K562 (cell line): ENCODE measurements at regions not wholly inside any gene's neighbourhood (a gene's known extent, or its start where the extent isn't known, plus 50 kb on each side); places are given as distances from the start of the nearest gene placed in this dataset.

Source experiments
- ATAC-seq: fragments of 200-7000 bp; cut with Tn5 transposase; 3 replicates; pipeline ENCODE4 v1.9.1; 2020; ENCODE audit warnings: moderate library complexity
- BruUV-seq: library from RNA; stranded (reverse); fragments of 400-500 nt; replicated peaks from 2 replicates; lab custom pipeline; 2021; lab: Mats Ljungman, UMichigan
- CTCF ChIA-PET: fragments of 300-600 bp; formaldehyde crosslinking; extraction: SDS; loops from one replicate; lab custom pipeline; 2021; ENCODE audit warnings: low intra/inter-chr PET ratio; lab: Yijun Ruan, JAX
- POLR2A ChIA-PET: fragments of 300-600, 350-650 bp; sonication (Branson Sonifier 250); formaldehyde crosslinking; extraction: SDS; loops from one replicate; lab custom pipeline; 2021; ENCODE audit warnings: antibody characterized with exemption, inconsistent platforms; lab: Yijun Ruan, JAX
- DNase-seq, 4 experiments: peaks; one replicate each; pipeline versions ENCODE4 v3.0.0 to v3.0.0-alpha.2; 2011 to 2018; ENCODE audit warnings: low spot score in 3 of 4, mixed read lengths in 3 of 4; ENCODE audit errors: extremely low read depth in 1 of 4
- FAIRE-seq: peaks from 2 replicates; lab custom pipeline; 2011; peaks lifted over from hg19 to GRCh38; lab: Jason Lieb, UNC
- H2AFZ ChIP-seq: 2 replicates; pipeline ENCODE4 v1.6.0; 2011; ENCODE audit warnings: low read depth, low read length, control low read depth, inconsistent platforms
- H3K27ac ChIP-seq: fragments of 200-600 bp; 3 replicates; pipeline ENCODE4 v1.8.0; 2011; ENCODE audit warnings: low read depth, mild to moderate bottlenecking, control low read depth, inconsistent platforms, low read length, moderate library complexity, mixed read lengths; ENCODE audit errors: extremely low read depth
- H3K27me3 ChIP-seq, 2 experiments: fragments of 300-600 bp in 1 of 2; 2 replicates in 1 of 2; 3 replicates in 1 of 2; pipeline versions ENCODE4 v1.6.0 to v1.8.0; 2011; ENCODE audit warnings: inconsistent platforms in 2 of 2, low read length in 2 of 2, mild to moderate bottlenecking in 1 of 2, mixed read lengths in 1 of 2, moderate library complexity in 1 of 2; ENCODE audit not compliant: control insufficient read depth in 2 of 2, insufficient read depth in 2 of 2
- H3K36me3 ChIP-seq: fragments of 300-600 bp; 3 replicates; pipeline ENCODE4 v1.8.0; 2011; ENCODE audit warnings: mild to moderate bottlenecking, low read length, inconsistent platforms; ENCODE audit not compliant: control insufficient read depth, insufficient read depth
- H3K4me1 ChIP-seq, 2 experiments: fragments of 200-600 bp in 1 of 2; replicated peaks in 1 of 2; 2 replicates in 1 of 2; 3 replicates in 1 of 2; pipeline versions ENCODE4 v1.5.1 to v1.8.0; 2011; ENCODE audit warnings: inconsistent platforms in 2 of 2, low read length in 2 of 2, mild to moderate bottlenecking in 1 of 2, mixed read lengths in 1 of 2, moderate library complexity in 1 of 2; ENCODE audit not compliant: control insufficient read depth in 2 of 2, insufficient read depth in 2 of 2
- H3K4me2 ChIP-seq: 2 replicates; pipeline ENCODE4 v1.6.1; 2011; ENCODE audit warnings: low read length, control low read depth, inconsistent platforms, mixed read lengths; ENCODE audit not compliant: insufficient read depth
- H3K4me3 ChIP-seq: fragments of 200-600 bp; sonication (generic), shearing (Covaris generic); 2 replicates; pipeline ENCODE4 v1.5.1; 2016; ENCODE audit warnings: control low read depth, inconsistent platforms
- H3K79me2 ChIP-seq: fragments of 200-600 bp; 3 replicates; pipeline ENCODE4 v1.8.0; 2011; ENCODE audit warnings: low read length, inconsistent platforms; ENCODE audit not compliant: control insufficient read depth, insufficient read depth
- H3K9ac ChIP-seq, 2 experiments: 2 replicates each; pipeline versions ENCODE4 v1.6.0 to v1.6.1; 2011; ENCODE audit warnings: low read depth in 2 of 2, low read length in 2 of 2, control low read depth in 1 of 2, inconsistent platforms in 1 of 2, mild to moderate bottlenecking in 1 of 2, mixed read lengths in 1 of 2; ENCODE audit not compliant: insufficient read depth in 1 of 2
- H3K9me1 ChIP-seq: one replicate; pipeline ENCODE4 v1.6.0; 2011; ENCODE audit warnings: inconsistent platforms, mild to moderate bottlenecking, low read length, moderate library complexity; ENCODE audit not compliant: control insufficient read depth, insufficient read depth
- H3K9me3 ChIP-seq: replicated peaks from 2 replicates; pipeline ENCODE4 v1.5.1; 2011; ENCODE audit warnings: low read depth, low read length, inconsistent platforms; ENCODE audit not compliant: control insufficient read depth, insufficient read depth
- H4K20me1 ChIP-seq: replicated peaks from 2 replicates; pipeline ENCODE4 v1.6.1; 2011; ENCODE audit warnings: low read length, inconsistent platforms, mixed read lengths; ENCODE audit not compliant: control insufficient read depth, insufficient read depth
- DNMT1 ChIP-seq: fragments of 450-650 bp; IDR thresholded peaks from 2 replicates; pipeline ENCODE4 v1.6.1; 2016; ENCODE audit warnings: antibody characterized with exemption, mild to moderate bottlenecking
- FOXO4 ChIP-seq: fragments of 450-650 bp; formaldehyde crosslinking; IDR thresholded peaks from 2 replicates; pipeline ENCODE4 v1.4.0; 2020; ENCODE audit warnings: mild to moderate bottlenecking, moderate library complexity
- NFXL1 ChIP-seq: fragments of 450-650 bp; formaldehyde crosslinking; IDR thresholded peaks from 2 replicates; pipeline ENCODE4 v1.4.0; 2021; ENCODE audit warnings: mild to moderate bottlenecking
- NR0B1 ChIP-seq: fragments of 450-650 bp; IDR thresholded peaks from one replicate; pipeline ENCODE4 v1.6.1; 2018; ENCODE audit warnings: mild to moderate bottlenecking, moderate library complexity; ENCODE audit not compliant: partially characterized antibody
- RHOXF2B ChIP-seq: fragments of 250-450 bp; sonication (Bioruptor Pico); conservative IDR thresholded peaks from 2 replicates; pipeline ENCODE4 v1.5.1; 2021
- TGIF2 ChIP-seq: sonication (generic); formaldehyde crosslinking; IDR thresholded peaks from 2 replicates; pipeline ENCODE4 v1.8.1; 2022; ENCODE audit warnings: mild to moderate bottlenecking, missing genetic modification reagents, moderate library complexity
- WHSC1 ChIP-seq: IDR thresholded peaks from one replicate; pipeline ENCODE4 v1.6.1; 2012; ENCODE audit warnings: low read length, control low read depth, inconsistent platforms
- ZNF668 ChIP-seq: fragments of 250-450 bp; sonication (Bioruptor Pico); IDR thresholded peaks from 2 replicates; pipeline ENCODE4 v1.8.0; 2022; ENCODE audit warnings: mild to moderate bottlenecking, inconsistent platforms
- WGBS: fragments of 100-300 bp; shearing (Covaris generic); methylation state at CpG from one replicate; pipeline ENCODE4 v1.1.6; 2016; ENCODE audit warnings: low coverage, mixed read lengths; ENCODE audit not compliant: insufficient coverage; ENCODE audit errors: missing lambda C conversion rate; 5-methylcytosine and 5-hydroxymethylcytosine counted together
- in situ Hi-C: fragments of 300-500 bp; cut with MboI; formaldehyde crosslinking; loops from 4 replicates; pipeline ENCODE4 v1.15.0; 2018; ENCODE audit warnings: inconsistent platforms, mixed read lengths
- intact Hi-C: fragments of 100-400 bp; cut with micrococcal nuclease; formaldehyde crosslinking; loops from 2 replicates; pipeline ENCODE4 v1.14.2; 2022
- TF ChIP-seq, protein P1 (sequence below): sonication (generic); formaldehyde crosslinking; IDR thresholded peaks from 2 replicates; pipeline ENCODE4 v1.8.0; 2022; ENCODE audit warnings: missing genetic modification reagents, mild to moderate bottlenecking, borderline replicate concordance
- TF ChIP-seq, protein P2 (sequence below), 2 experiments: IDR thresholded peaks in 1 of 2; conservative IDR thresholded peaks in 1 of 2; 2 replicates each; pipeline ENCODE4 v1.6.1; 2016; ENCODE audit warnings: low read depth in 2 of 2, mild to moderate bottlenecking in 1 of 2, missing compliant biosample characterization in 1 of 2, missing genetic modification characterization in 1 of 2, moderate library complexity in 1 of 2
- TF ChIP-seq, protein P3 (sequence below), 2 experiments: fragments of 450-650 bp; conservative IDR thresholded peaks; 2 replicates each; pipeline ENCODE4 v1.6.1; 2017; ENCODE audit warnings: mild to moderate bottlenecking in 2 of 2, moderate library complexity in 2 of 2

- Histone ChIP-seq H3K79me2 (no peaks in the 10 kb centered on the region), H3K36me3 (no peaks in the 10 kb centered on the region), H3K4me1 (no peaks in the 10 kb centered on the region), H3K27me3 (no peaks in the 10 kb centered on the region), H3K9me1 (no peaks in the 10 kb centered on the region), H3K4me2 (no peak overlapping the region), H3K9me3 (no peaks in the 10 kb centered on the region), H2AFZ (no peak overlapping the region), H3K4me3 (no peak overlapping the region), H3K27ac (no peak overlapping the region), H3K9ac (no peak overlapping the region), H4K20me1 (no peaks in the 10 kb centered on the region)
- 22% methylated on average over 6 of the region's 10 CpGs for WGBS
- ATAC-seq (no peak), DNase-seq (no peak), FAIRE-seq (no peak)
- intact Hi-C loops, result no loop called here
- ChIA-PET POLR2A (no interaction called here), CTCF (no interaction called here)
- no TSS peak for BruUV-seq
- in situ Hi-C loops, result no loop called here
- TF ChIP-seq TGIF2 (CRISPR knock-in tag) (no peak), ZNF668 (no peak), FOXO4 (CRISPR knock-in tag) (no peak), WHSC1 (no peak), NR0B1 (no peak), RHOXF2B (no peak), DNMT1 (no peak), NFXL1 (CRISPR knock-in tag) (no peak)
- TF ChIP-seq, protein P1, sequence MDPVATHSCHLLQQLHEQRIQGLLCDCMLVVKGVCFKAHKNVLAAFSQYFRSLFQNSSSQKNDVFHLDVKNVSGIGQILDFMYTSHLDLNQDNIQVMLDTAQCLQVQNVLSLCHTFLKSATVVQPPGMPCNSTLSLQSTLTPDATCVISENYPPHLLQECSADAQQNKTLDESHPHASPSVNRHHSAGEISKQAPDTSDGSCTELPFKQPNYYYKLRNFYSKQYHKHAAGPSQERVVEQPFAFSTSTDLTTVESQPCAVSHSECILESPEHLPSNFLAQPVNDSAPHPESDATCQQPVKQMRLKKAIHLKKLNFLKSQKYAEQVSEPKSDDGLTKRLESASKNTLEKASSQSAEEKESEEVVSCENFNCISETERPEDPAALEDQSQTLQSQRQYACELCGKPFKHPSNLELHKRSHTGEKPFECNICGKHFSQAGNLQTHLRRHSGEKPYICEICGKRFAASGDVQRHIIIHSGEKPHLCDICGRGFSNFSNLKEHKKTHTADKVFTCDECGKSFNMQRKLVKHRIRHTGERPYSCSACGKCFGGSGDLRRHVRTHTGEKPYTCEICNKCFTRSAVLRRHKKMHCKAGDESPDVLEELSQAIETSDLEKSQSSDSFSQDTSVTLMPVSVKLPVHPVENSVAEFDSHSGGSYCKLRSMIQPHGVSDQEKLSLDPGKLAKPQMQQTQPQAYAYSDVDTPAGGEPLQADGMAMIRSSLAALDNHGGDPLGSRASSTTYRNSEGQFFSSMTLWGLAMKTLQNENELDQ (CRISPR knock-in tag), result no peak
- TF ChIP-seq, protein P2, sequence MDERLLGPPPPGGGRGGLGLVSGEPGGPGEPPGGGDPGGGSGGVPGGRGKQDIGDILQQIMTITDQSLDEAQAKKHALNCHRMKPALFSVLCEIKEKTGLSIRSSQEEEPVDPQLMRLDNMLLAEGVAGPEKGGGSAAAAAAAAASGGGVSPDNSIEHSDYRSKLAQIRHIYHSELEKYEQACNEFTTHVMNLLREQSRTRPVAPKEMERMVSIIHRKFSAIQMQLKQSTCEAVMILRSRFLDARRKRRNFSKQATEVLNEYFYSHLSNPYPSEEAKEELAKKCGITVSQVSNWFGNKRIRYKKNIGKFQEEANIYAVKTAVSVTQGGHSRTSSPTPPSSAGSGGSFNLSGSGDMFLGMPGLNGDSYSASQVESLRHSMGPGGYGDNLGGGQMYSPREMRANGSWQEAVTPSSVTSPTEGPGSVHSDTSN (CRISPR knock-in tag; IDR thresholded peaks at IDR 0.05; ENCODE audit: low read depth), result no peak
- TF ChIP-seq, protein P2 (tag; conservative IDR thresholded peaks at IDR 0.05; ENCODE audit: low read depth), result no peak
- TF ChIP-seq, protein P3, sequence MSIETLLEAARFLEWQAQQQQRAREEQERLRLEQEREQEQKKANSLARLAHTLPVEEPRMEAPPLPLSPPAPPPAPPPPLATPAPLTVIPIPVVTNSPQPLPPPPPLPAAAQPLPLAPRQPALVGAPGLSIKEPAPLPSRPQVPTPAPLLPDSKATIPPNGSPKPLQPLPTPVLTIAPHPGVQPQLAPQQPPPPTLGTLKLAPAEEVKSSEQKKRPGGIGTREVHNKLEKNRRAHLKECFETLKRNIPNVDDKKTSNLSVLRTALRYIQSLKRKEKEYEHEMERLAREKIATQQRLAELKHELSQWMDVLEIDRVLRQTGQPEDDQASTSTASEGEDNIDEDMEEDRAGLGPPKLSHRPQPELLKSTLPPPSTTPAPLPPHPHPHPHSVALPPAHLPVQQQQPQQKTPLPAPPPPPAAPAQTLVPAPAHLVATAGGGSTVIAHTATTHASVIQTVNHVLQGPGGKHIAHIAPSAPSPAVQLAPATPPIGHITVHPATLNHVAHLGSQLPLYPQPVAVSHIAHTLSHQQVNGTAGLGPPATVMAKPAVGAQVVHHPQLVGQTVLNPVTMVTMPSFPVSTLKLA (conservative IDR thresholded peaks at IDR 0.05), result no peak
These were observed 100.1 kb upstream of the ARHGEF9 start for GRCh38 chrX:63884821-63885790.
